H1 (cell line): ENCODE measurements at regions not wholly inside any gene's neighbourhood (a gene's known extent, or its start where the extent isn't known, plus 50 kb on each side); places are given as distances from the start of the nearest gene placed in this dataset.

Source experiments
- CTCF ChIA-PET: fragments of 300-600 bp; sonication (Branson Sonifier 250); formaldehyde crosslinking; loops from one replicate; lab custom pipeline; 2021; ENCODE audit not compliant: partially characterized antibody; lab: Charles Lee
- POLR2A ChIA-PET: fragments of 300-600 bp; sonication (Branson Sonifier 250); formaldehyde crosslinking; loops from one replicate; lab custom pipeline; 2021; ENCODE audit warnings: inconsistent platforms; ENCODE audit not compliant: partially characterized antibody; lab: Charles Lee
- DNase-seq, 2 experiments: peaks; one replicate each; pipeline versions ENCODE4 v3.0.0 to v3.0.0-alpha.2; 2010 to 2022; ENCODE audit warnings: low spot score in 2 of 2, low read depth in 1 of 2, mixed read lengths in 1 of 2
- FAIRE-seq: peaks from 2 replicates; lab custom pipeline; 2011; peaks lifted over from hg19 to GRCh38; lab: Jason Lieb, UNC
- H2AFZ ChIP-seq: 2 replicates; pipeline ENCODE4 v1.8.1; 2012; ENCODE audit warnings: low read length, inconsistent platforms
- H2AK5ac ChIP-seq: 2 replicates; pipeline ENCODE4 v1.6.1; 2013; ENCODE audit warnings: low read depth, low read length
- H2BK120ac ChIP-seq: replicated peaks from 2 replicates; pipeline ENCODE3; 2013; ENCODE audit warnings: low read depth, low read length, inconsistent platforms
- H2BK12ac ChIP-seq: 2 replicates; pipeline ENCODE4 v1.6.1; 2013; ENCODE audit warnings: low read depth, low read length
- H2BK15ac ChIP-seq: 2 replicates; pipeline ENCODE4 v1.6.1; 2013; ENCODE audit warnings: low read length
- H2BK20ac ChIP-seq: 2 replicates; pipeline ENCODE4 v1.6.1; 2013; ENCODE audit warnings: low read length
- H2BK5ac ChIP-seq: 2 replicates; pipeline ENCODE4 v1.6.1; 2013; ENCODE audit warnings: low read depth, low read length
- H3K14ac ChIP-seq: 2 replicates; pipeline ENCODE4 v1.6.1; 2013; ENCODE audit warnings: inconsistent platforms; ENCODE audit not compliant: insufficient read length
- H3K18ac ChIP-seq: 2 replicates; pipeline ENCODE4 v1.6.1; 2013; ENCODE audit warnings: low read length; ENCODE audit errors: extremely low read depth
- H3K23ac ChIP-seq: 2 replicates; pipeline ENCODE4 v1.6.1; 2013; ENCODE audit warnings: inconsistent platforms; ENCODE audit not compliant: insufficient read length
- H3K23me2 ChIP-seq: 2 replicates; pipeline ENCODE4 v1.6.1; 2013; ENCODE audit warnings: low read depth, low read length
- H3K27ac ChIP-seq: 2 replicates; pipeline ENCODE4 v1.6.1; 2011; ENCODE audit warnings: low read depth, low read length, inconsistent platforms
- H3K27me3 ChIP-seq, 4 experiments: replicated peaks in 1 of 4; 1 replicate in 1 of 4; 2 replicates in 3 of 4; pipeline versions ENCODE4 v1.6.1 to v1.8.1; 2011 to 2013; ENCODE audit warnings: low read length in 3 of 4, mild to moderate bottlenecking in 3 of 4, inconsistent platforms in 2 of 4, mixed read lengths in 2 of 4, moderate library complexity in 1 of 4; ENCODE audit not compliant: control insufficient read depth in 3 of 4, insufficient read depth in 3 of 4; ENCODE audit errors: extremely low read depth in 1 of 4
- H3K36me3 ChIP-seq, 4 experiments: 2 replicates each; pipeline versions ENCODE4 v1.6.1 to v1.8.1; 2011 to 2013; ENCODE audit warnings: mild to moderate bottlenecking in 4 of 4, low read length in 3 of 4, moderate library complexity in 2 of 4, control low read depth in 1 of 4, inconsistent platforms in 1 of 4; ENCODE audit not compliant: insufficient read depth in 4 of 4, control insufficient read depth in 2 of 4
- H3K4ac ChIP-seq: replicated peaks from 2 replicates; pipeline ENCODE3; 2013; ENCODE audit warnings: low read length, low read depth, mixed read lengths, inconsistent platforms; ENCODE audit not compliant: insufficient read length
- H3K4me1 ChIP-seq, 4 experiments: replicated peaks in 1 of 4; 1 replicate in 1 of 4; 2 replicates in 3 of 4; pipeline versions ENCODE4 v1.6.1 to v1.8.1; 2011 to 2013; ENCODE audit warnings: low read length in 3 of 4, inconsistent platforms in 2 of 4, mixed read lengths in 1 of 4; ENCODE audit not compliant: insufficient read depth in 4 of 4, control insufficient read depth in 3 of 4
- H3K4me2 ChIP-seq, 2 experiments: 2 replicates each; pipeline versions ENCODE4 v1.6.1 to v1.8.1; 2011 to 2013; ENCODE audit warnings: low read depth in 2 of 2, low read length in 2 of 2, control low read depth in 1 of 2, inconsistent platforms in 1 of 2, mild to moderate bottlenecking in 1 of 2; ENCODE audit not compliant: insufficient read depth in 1 of 2
- H3K4me3 ChIP-seq, 4 experiments: fragments of 200-600, 300-600 bp in 1 of 4; sonication (generic), shearing (Covaris generic), sonication (Bioruptor Twin) in 1 of 4; 2 replicates each; pipeline versions ENCODE4 v1.5.1 to v1.8.1; 2011 to 2016; ENCODE audit warnings: low read length in 4 of 4, low read depth in 3 of 4, control low read depth in 2 of 4, inconsistent platforms in 2 of 4, mild to moderate bottlenecking in 2 of 4, mixed read lengths in 1 of 4, moderate library complexity in 1 of 4; ENCODE audit not compliant: insufficient read depth in 2 of 4; ENCODE audit errors: extremely low read depth in 1 of 4
- H3K56ac ChIP-seq: replicated peaks from 2 replicates; pipeline ENCODE3; 2013; ENCODE audit warnings: low read depth, mild to moderate bottlenecking, mixed read lengths, low read length, inconsistent platforms; ENCODE audit not compliant: insufficient read length
- H3K79me1 ChIP-seq: 2 replicates; pipeline ENCODE4 v1.6.1; 2013; ENCODE audit warnings: low read depth, low read length, control low read depth
- H3K79me2 ChIP-seq, 2 experiments: 2 replicates each; pipeline versions ENCODE4 v1.6.1 to v1.8.1; 2012 to 2013; ENCODE audit warnings: low read length in 2 of 2, mild to moderate bottlenecking in 2 of 2, inconsistent platforms in 1 of 2; ENCODE audit not compliant: insufficient read depth in 2 of 2, control insufficient read depth in 1 of 2
- H3K9ac ChIP-seq, 4 experiments: replicated peaks in 1 of 4; 1 replicate in 1 of 4; 2 replicates in 3 of 4; pipeline versions ENCODE4 v1.6.1 to v1.8.1; 2011 to 2013; ENCODE audit warnings: low read depth in 3 of 4, low read length in 3 of 4, control low read depth in 2 of 4, mild to moderate bottlenecking in 2 of 4, moderate library complexity in 2 of 4, inconsistent platforms in 1 of 4; ENCODE audit errors: extremely low read depth in 1 of 4
- H3K9me3 ChIP-seq, 2 experiments: 2 replicates each; pipeline versions ENCODE4 v1.6.1 to v1.8.1; 2012 to 2013; ENCODE audit warnings: mild to moderate bottlenecking in 2 of 2, moderate library complexity in 2 of 2, control low read depth in 1 of 2, inconsistent platforms in 1 of 2, low read depth in 1 of 2, low read length in 1 of 2, mixed read lengths in 1 of 2; ENCODE audit not compliant: insufficient read depth in 2 of 2
- H4K20me1 ChIP-seq, 2 experiments: replicated peaks in 1 of 2; 2 replicates each; pipeline versions ENCODE3 to v1.8.1; 2011 to 2013; ENCODE audit warnings: inconsistent platforms in 2 of 2, low read length in 2 of 2, mild to moderate bottlenecking in 1 of 2; ENCODE audit not compliant: insufficient read depth in 2 of 2, control insufficient read depth in 1 of 2
- H4K5ac ChIP-seq: 2 replicates; pipeline ENCODE4 v1.6.1; 2013; ENCODE audit warnings: low read length, low read depth, mixed read lengths, inconsistent platforms; ENCODE audit not compliant: insufficient read length
- H4K8ac ChIP-seq: 2 replicates; pipeline ENCODE4 v1.8.0; 2013; ENCODE audit warnings: mild to moderate bottlenecking, moderate library complexity, low read length, inconsistent platforms; ENCODE audit not compliant: insufficient read depth; ENCODE audit errors: extremely low read depth
- H4K91ac ChIP-seq: replicated peaks from 2 replicates; pipeline ENCODE3; 2013; ENCODE audit warnings: low read length, mixed read lengths, inconsistent platforms; ENCODE audit not compliant: insufficient read length
- CBX5 ChIP-seq: fragments of 300-800, 300-1000 bp; sonication (generic); IDR thresholded peaks from 2 replicates; pipeline ENCODE4 v1.7.1; 2016; ENCODE audit warnings: antibody characterized with exemption, low read length, low read depth
- CHD2 ChIP-seq: IDR thresholded peaks from 2 replicates; pipeline ENCODE4 v1.6.1; 2012; ENCODE audit warnings: low read length, improper control_type of control experiment
- EP300 ChIP-seq, 2 experiments: IDR thresholded peaks; 1 replicate in 1 of 2; 2 replicates in 1 of 2; pipeline ENCODE4 v1.6.1; 2011 to 2012; ENCODE audit warnings: low read depth in 2 of 2, low read length in 2 of 2, mild to moderate bottlenecking in 2 of 2, borderline replicate concordance in 1 of 2, inconsistent platforms in 1 of 2, moderate library complexity in 1 of 2
- HDAC6 ChIP-seq: IDR thresholded peaks from one replicate; pipeline ENCODE4 v1.7.1; 2012; ENCODE audit warnings: low read depth, mild to moderate bottlenecking, inconsistent platforms, low read length, moderate library complexity
- JUN ChIP-seq: IDR thresholded peaks from 2 replicates; pipeline ENCODE4 v1.6.1; 2011; ENCODE audit warnings: low read depth, mild to moderate bottlenecking, improper control_type of control experiment, low read length
- JUND ChIP-seq: IDR thresholded peaks from 2 replicates; pipeline ENCODE4 v1.6.1; 2011; ENCODE audit warnings: mild to moderate bottlenecking, improper control_type of control experiment, low read length
- NANOG ChIP-seq: IDR thresholded peaks from 2 replicates; pipeline ENCODE4 v1.6.1; 2011; ENCODE audit warnings: low read length, low read depth, mild to moderate bottlenecking, inconsistent platforms; ENCODE audit not compliant: insufficient read depth, poor library complexity, severe bottlenecking
- RBBP5 ChIP-seq: IDR thresholded peaks from 2 replicates; pipeline ENCODE4 v1.7.1; 2012; ENCODE audit warnings: low read depth, mild to moderate bottlenecking, inconsistent platforms, low read length, moderate library complexity, borderline replicate concordance
- RXRA ChIP-seq: IDR thresholded peaks from 2 replicates; pipeline ENCODE4 v1.6.1; 2011; ENCODE audit warnings: low read depth, mild to moderate bottlenecking, low read length, moderate library complexity; ENCODE audit not compliant: insufficient read depth
- SAP30 ChIP-seq: fragments of 300-600 bp; sonication (generic); IDR thresholded peaks from 2 replicates; pipeline ENCODE4 v1.7.1; 2012; ENCODE audit warnings: low read length, moderate library complexity, mild to moderate bottlenecking, inconsistent platforms; ENCODE audit not compliant: insufficient read depth, insufficient replicate concordance
- SIX5 ChIP-seq: IDR thresholded peaks from 2 replicates; pipeline ENCODE4 v1.6.1; 2011; ENCODE audit warnings: mild to moderate bottlenecking, low read depth, low read length
- TAF1 ChIP-seq: IDR thresholded peaks from 2 replicates; pipeline ENCODE4 v1.6.1; 2011; ENCODE audit warnings: mild to moderate bottlenecking, low read depth, low read length
- TCF12 ChIP-seq: IDR thresholded peaks from 2 replicates; pipeline ENCODE4 v1.6.1; 2011; ENCODE audit warnings: low read depth, mild to moderate bottlenecking, low read length
- WGBS, 2 experiments: shearing (Covaris generic) in 1 of 2; methylation state at CpG; one replicate each; pipeline versions ENCODE4 v1.1.6 to v1.1.7; 2013 to 2015; ENCODE audit warnings: low lambda C conversion rate in 2 of 2, mixed read lengths in 2 of 2, inconsistent platforms in 1 of 2, low coverage in 1 of 2, missing lambda C conversion rate in 1 of 2; ENCODE audit not compliant: insufficient replicate concordance in 2 of 2, insufficient coverage in 1 of 2, insufficient read length in 1 of 2; ENCODE audit errors: extremely low coverage in 1 of 2, missing lambda C conversion rate in 1 of 2; 5-methylcytosine and 5-hydroxymethylcytosine counted together

- no peak overlapping the region for H2AK5ac ChIP-seq
- TF ChIP-seq RXRA (no peak), SAP30 (no peak), EP300 (IDR thresholded peaks at IDR 0.05; ENCODE audit: borderline replicate concordance in 1 of 2, low read depth in 2 of 2, low read length in 2 of 2) (no peak), TAF1 (no peak), JUN (no peak), RBBP5 (no peak), TCF12 (no peak), HDAC6 (no peak), SIX5 (no peak), CHD2 (no peak), JUND (no peak), NANOG (no peak), CBX5 (no peak)
Observed at GRCh38 chr20:48154040-48154765, 368.9 kb upstream of the SULF2 start.

More at GRCh38 chr20:48154040-48154765, 368.9 kb upstream of the SULF2 start:
- Histone ChIP-seq H4K8ac (no peak overlapping the region), H2BK12ac (no peak overlapping the region), H3K27me3 (no peaks in the 10 kb centered on the region), H2BK5ac (no peak overlapping the region), H2BK120ac (no peak overlapping the region), H3K79me1 (no peaks in the 10 kb centered on the region), H3K4me3 (no peak overlapping the region), H3K79me2 (no peaks in the 10 kb centered on the region), H4K5ac (no peak overlapping the region), H3K4me2 (no peak overlapping the region), H3K4ac (no peak overlapping the region), H3K23me2 (no peaks in the 10 kb centered on the region), H2AFZ (no peak overlapping the region), H3K9me3 (peaks cover 12 to 16% of the 10 kb centered on the region in 2 experiments), H4K91ac (no peak overlapping the region), H3K14ac (no peak overlapping the region), H3K4me1 (peaks cover 0 to 3% (median 0%) of the 10 kb centered on the region in 4 experiments; a peak in 1 of 7 replicates), H3K23ac (no peak overlapping the region), H2BK20ac (no peak overlapping the region), H2BK15ac (no peak overlapping the region), H3K27ac (no peak overlapping the region), H3K56ac (no peak overlapping the region), H4K20me1 (no peaks in the 10 kb centered on the region), H3K9ac (no peak overlapping the region), H3K36me3 (no peaks in the 10 kb centered on the region), H3K18ac (no peak overlapping the region)
- POLR2A ChIA-PET, result no interaction called here
- FAIRE-seq, result no peak
- CTCF ChIA-PET, result interaction anchor here (1.0 to 1.6 kb wide), 3 partner anchors 8 to 23 kb away, joined by 3 to 4 read pairs (median 4); no protein-coding TSS in a partner anchor
- DNase-seq, result no peak
- 92% methylated on average over 14 of the region's 14 CpGs; no CpG with 5 or more reads in 1 of the 2 experiments for WGBS, 2 experiments
